ENCODE measurements at regions not wholly inside any gene's neighbourhood (a gene's known extent, or its start where the extent isn't known, plus 50 kb on each side); places are given as distances from the start of the nearest gene placed in this dataset.

- H2AFZ ChIP-seq (ENCODE audit: low read depth, low read length) = no peak overlapping the region
- intact Hi-C loops (cut with micrococcal nuclease) (no loop called here), in situ Hi-C loops (cut with MboI) (no loop called here)
- no peak for FAIRE-seq
- no peaks in the 10 kb centered on the region for H3K79me2 ChIP-seq (ENCODE audit: control insufficient read depth, insufficient read depth, low read length)
- H3K4me3 ChIP-seq = no peak overlapping the region
- ChIA-PET CTCF (ENCODE audit: low intra/inter-chr PET ratio) (interaction anchor here (0.7 kb wide), 1 partner anchor 1287 kb away, joined by 3 read pairs; no protein-coding TSS in a partner anchor), POLR2A (no interaction called here)
- no peak for ATAC-seq
- H3K9me3 ChIP-seq (replicated peaks; ENCODE audit: control insufficient read depth, insufficient read depth, low read depth, low read length) = peaks cover 2% of the 10 kb centered on the region; the same call in 1 of the 2 replicates
- no peak for DNase-seq (ENCODE audit: extremely low read depth in 1 of 4, low spot score in 3 of 4)
- no peaks in the 10 kb centered on the region for H3K9me1 ChIP-seq (ENCODE audit: control insufficient read depth, insufficient read depth, low read length)
- no peaks in the 10 kb centered on the region for H3K36me3 ChIP-seq (ENCODE audit: control insufficient read depth, insufficient read depth, low read length)
- BruUV-seq (replicated peaks) = no TSS peak
- no peak overlapping the region for H3K4me2 ChIP-seq (ENCODE audit: insufficient read depth, low read length)
- no peak overlapping the region for H3K27ac ChIP-seq (ENCODE audit: extremely low read depth, low read depth, low read length)
- H3K9ac ChIP-seq (ENCODE audit: insufficient read depth in 1 of 2, low read depth in 2 of 2, low read length in 2 of 2) = no peak overlapping the region
- no peaks in the 10 kb centered on the region for H4K20me1 ChIP-seq (replicated peaks; ENCODE audit: control insufficient read depth, insufficient read depth, low read length)
- 2% methylated on average over 13 of the region's 14 CpGs for WGBS (ENCODE audit: insufficient coverage, low coverage, missing lambda C conversion rate)
- H3K4me1 ChIP-seq (replicated peaks in 1 of 2; ENCODE audit: control insufficient read depth in 2 of 2, insufficient read depth in 2 of 2, low read length in 2 of 2) = no peaks in the 10 kb centered on the region
- no peaks in the 10 kb centered on the region for H3K27me3 ChIP-seq (ENCODE audit: control insufficient read depth in 2 of 2, insufficient read depth in 2 of 2, low read length in 2 of 2)
- TF ChIP-seq ETV1 (tag; conservative IDR thresholded peaks at IDR 0.05; ENCODE audit: low read depth) (no peak), REST (IDR thresholded peaks at IDR 0.05; ENCODE audit: borderline replicate concordance) (no peak), REST (CRISPR knock-in tag; IDR thresholded peaks at IDR 0.05; ENCODE audit: low read depth) (no peak), SUPT5H (IDR thresholded peaks at IDR 0.05) (no peak), BMI1 (IDR thresholded peaks at IDR 0.05; ENCODE audit: low read length) (no peak), THRB (CRISPR knock-in tag; conservative IDR thresholded peaks at IDR 0.05) (no peak), ZNF589 (CRISPR knock-in tag; IDR thresholded peaks at IDR 0.05; ENCODE audit: low read depth) (no peak), KAT8 (IDR thresholded peaks at IDR 0.05; ENCODE audit: low read depth) (no peak), SREBF1 (IDR thresholded peaks at IDR 0.05; ENCODE audit: borderline replicate concordance, low read depth, low read length) (no peak), BCL6 (CRISPR knock-in tag; IDR thresholded peaks at IDR 0.05) (no peak), CHD1 (IDR thresholded peaks at IDR 0.05; ENCODE audit: low read length) (no peak)
Observed at GRCh38 chr1:238485057-238485911, 594.6 kb upstream of the ZP4 start.

Measured in K562 (cell line).